Spleen (tissue), 11 donors: ENCODE measurements at regions not wholly inside any gene's neighbourhood (a gene's known extent, or its start where the extent isn't known, plus 50 kb on each side); places are given as distances from the start of the nearest gene placed in this dataset.
"Not testable (repeated sequence)": the region's sequence is repeated elsewhere in the genome, so short reads cannot be mapped to it uniquely, and the experiment has no call there.

Experiments used
- DNase-seq: peaks from one replicate; pipeline ENCODE4 v3.0.0-alpha.2; 2020
- H3K27ac ChIP-seq, 8 donors: fragments of 200-600 bp; sonication (generic) in 7 of 8; 1 replicate in 4 of 8; 2 replicates in 4 of 8; pipeline versions ENCODE4 v1.5.0 to v1.8.0; 2016 to 2021; ENCODE audit warnings: inconsistent platforms in 4 of 8, mild to moderate bottlenecking in 4 of 8, moderate library complexity in 1 of 8
- H3K27me3 ChIP-seq, 7 donors: fragments of 200-600 bp; sonication (generic) in 6 of 7; replicated peaks in 1 of 7; 1 replicate in 4 of 7; 2 replicates in 3 of 7; pipeline versions ENCODE4 v1.5.0 to v1.8.0; 2016 to 2021; ENCODE audit warnings: inconsistent platforms in 3 of 7, mild to moderate bottlenecking in 1 of 7
- H3K36me3 ChIP-seq, 6 donors: fragments of 200-600 bp; sonication (generic) in 5 of 6; 1 replicate in 4 of 6; 2 replicates in 2 of 6; pipeline versions ENCODE4 v1.5.0 to v1.8.0; 2016 to 2021; ENCODE audit warnings: inconsistent platforms in 2 of 6
- H3K4me1 ChIP-seq, 6 donors: fragments of 200-600 bp; sonication (generic) in 5 of 6; 1 replicate in 3 of 6; 2 replicates in 3 of 6; pipeline versions ENCODE4 v1.5.0 to v1.8.0; 2016 to 2021; ENCODE audit warnings: inconsistent platforms in 3 of 6
- H3K4me3 ChIP-seq, 8 donors: fragments of 200-600 bp; sonication (generic) in 7 of 8; 1 replicate in 4 of 8; 2 replicates in 4 of 8; pipeline versions ENCODE4 v1.5.0 to v1.8.0; 2016 to 2021; ENCODE audit warnings: inconsistent platforms in 4 of 8, mild to moderate bottlenecking in 4 of 8, moderate library complexity in 2 of 8
- H3K9me3 ChIP-seq, 8 donors: fragments of 200-600 bp; sonication (generic) in 7 of 8; 1 replicate in 4 of 8; 2 replicates in 4 of 8; pipeline versions ENCODE4 v1.5.0 to v1.8.0; 2016 to 2021; ENCODE audit warnings: inconsistent platforms in 4 of 8
- POLR2A ChIP-seq, 3 donors: fragments of 450-650 bp; IDR thresholded peaks; one replicate each; pipeline ENCODE4 v1.5.1; 2017; ENCODE audit warnings: antibody characterized with exemption in 3 of 3, mild to moderate bottlenecking in 1 of 3
- POLR2AphosphoS5 ChIP-seq, 3 donors: sonication (generic); formaldehyde crosslinking; IDR thresholded peaks; one replicate each; pipeline ENCODE4 v1.5.1; 2017; ENCODE audit warnings: antibody characterized with exemption in 3 of 3
- WGBS, 5 donors: extraction: QIAGEN DNeasy Blood & Tissue Kit in 3 of 5; methylation state at CpG; one replicate each; pipeline versions ENCODE4 v1.1.5 to v1.1.7; 2013 to 2018; 5-methylcytosine and 5-hydroxymethylcytosine counted together
- intact Hi-C: fragments of 100-400 bp; cut with DNase I; formaldehyde crosslinking; loops from one replicate; pipeline ENCODE4 v1.15.0; 2023; ENCODE audit warnings: low total_unique reads
- TF ChIP-seq, protein P1 (sequence below), 11 experiments: fragments of 200-600 bp in 7 of 11; fragments of 450-650 bp in 4 of 11; sonication (generic) in 4 of 11; IDR thresholded peaks in 8 of 11; conservative IDR thresholded peaks in 3 of 11; 1 replicate in 7 of 11; 2 replicates in 4 of 11; pipeline versions ENCODE4 v1.4.0 to v1.8.0; 2016 to 2021; ENCODE audit warnings: antibody characterized with exemption in 11 of 11, inconsistent platforms in 4 of 11, mild to moderate bottlenecking in 1 of 11
- donor health status: healthy with polysubstance abuse.
- donor health status: DM: no; HTN: no; CAD: no; lungs with moderate emphysema.
- donor health status: DM: no; HTN: no; CAD: no.
- donor health status: Bipolar disorder and iron deficiency.
- donor health status: healthy.
- donor health status: DM: no; HTN: no; CAD: no.
- donor health status: DM: yes; HTN: yes; CAD: no.

DNA sequence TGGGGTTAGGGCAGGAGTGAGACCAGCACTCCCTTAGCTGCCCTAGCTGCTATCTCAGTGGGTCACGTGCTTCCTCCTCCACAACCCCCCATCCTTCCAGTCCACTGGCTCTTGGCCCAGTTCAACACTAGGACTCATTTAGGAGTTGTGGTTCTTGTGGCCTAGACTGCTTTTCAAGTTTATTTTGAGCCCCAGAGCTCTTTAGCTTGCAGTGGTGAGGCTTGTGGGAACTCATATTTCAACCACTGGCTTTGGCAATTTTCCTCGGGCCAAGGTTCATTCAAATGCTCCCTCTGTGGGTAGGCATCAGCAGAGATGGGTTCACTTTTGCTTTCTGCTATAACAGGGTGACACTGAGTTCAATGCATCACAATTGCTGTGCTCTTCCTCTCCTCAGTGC is 436.2 kb upstream of the SLITRK5 start:
- H3K4me3 ChIP-seq, result no peak overlapping the region
- 23 to 49% (median 30%) methylated on average over 2 of the region's 2 CpGs for WGBS, 5 donors
- no peak overlapping the region for H3K27ac ChIP-seq
- intact Hi-C loops, result no loop called here
- no peaks in the 10 kb centered on the region for H3K4me1 ChIP-seq
- H3K36me3 ChIP-seq, result no peaks in the 10 kb centered on the region
- no peaks in the 10 kb centered on the region for H3K27me3 ChIP-seq
- peaks cover 0 to 21% (median 0%) of the 10 kb centered on the region in 8 donors for H3K9me3 ChIP-seq
- DNase-seq, result no peak
- no peak for TF ChIP-seq POLR2A (IDR thresholded peaks at IDR 0.05)
- TF ChIP-seq, protein P1, sequence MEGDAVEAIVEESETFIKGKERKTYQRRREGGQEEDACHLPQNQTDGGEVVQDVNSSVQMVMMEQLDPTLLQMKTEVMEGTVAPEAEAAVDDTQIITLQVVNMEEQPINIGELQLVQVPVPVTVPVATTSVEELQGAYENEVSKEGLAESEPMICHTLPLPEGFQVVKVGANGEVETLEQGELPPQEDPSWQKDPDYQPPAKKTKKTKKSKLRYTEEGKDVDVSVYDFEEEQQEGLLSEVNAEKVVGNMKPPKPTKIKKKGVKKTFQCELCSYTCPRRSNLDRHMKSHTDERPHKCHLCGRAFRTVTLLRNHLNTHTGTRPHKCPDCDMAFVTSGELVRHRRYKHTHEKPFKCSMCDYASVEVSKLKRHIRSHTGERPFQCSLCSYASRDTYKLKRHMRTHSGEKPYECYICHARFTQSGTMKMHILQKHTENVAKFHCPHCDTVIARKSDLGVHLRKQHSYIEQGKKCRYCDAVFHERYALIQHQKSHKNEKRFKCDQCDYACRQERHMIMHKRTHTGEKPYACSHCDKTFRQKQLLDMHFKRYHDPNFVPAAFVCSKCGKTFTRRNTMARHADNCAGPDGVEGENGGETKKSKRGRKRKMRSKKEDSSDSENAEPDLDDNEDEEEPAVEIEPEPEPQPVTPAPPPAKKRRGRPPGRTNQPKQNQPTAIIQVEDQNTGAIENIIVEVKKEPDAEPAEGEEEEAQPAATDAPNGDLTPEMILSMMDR (IDR thresholded peaks at IDR 0.05 in 8 of 11, conservative IDR thresholded peaks at IDR 0.05 in 3 of 11), result no peak
- TF ChIP-seq POLR2AphosphoS5 (IDR thresholded peaks at IDR 0.05), result no peak

DNA sequence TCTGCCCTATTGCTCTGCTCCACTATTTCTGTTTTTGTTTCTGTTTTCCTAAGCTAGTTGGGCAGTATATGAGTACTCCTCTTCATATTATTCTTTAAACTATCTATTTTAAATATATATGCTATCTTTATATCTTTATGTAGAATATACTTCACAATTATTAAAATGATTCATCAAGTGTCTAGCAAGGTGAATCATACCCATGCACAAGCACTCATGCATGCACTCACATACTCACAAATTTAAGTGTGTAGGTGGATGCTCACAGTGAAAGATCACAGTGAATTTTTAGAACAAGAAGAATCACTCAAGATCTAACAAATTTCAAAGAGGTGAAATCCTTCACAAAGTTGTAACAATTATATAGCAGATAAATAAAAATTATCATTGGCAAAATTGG is 435.6 kb upstream of the SLITRK5 start:
- no peak overlapping the region for H3K27ac ChIP-seq
- no peak for DNase-seq
- no peak overlapping the region for H3K4me3 ChIP-seq
- H3K27me3 ChIP-seq, result no peaks in the 10 kb centered on the region
- H3K36me3 ChIP-seq, result no peaks in the 10 kb centered on the region
- intact Hi-C loops, result no loop called here
- no peaks in the 10 kb centered on the region for H3K4me1 ChIP-seq
- no peak for TF ChIP-seq POLR2AphosphoS5 (IDR thresholded peaks at IDR 0.05)
- TF ChIP-seq POLR2A (IDR thresholded peaks at IDR 0.05), result no peak
- TF ChIP-seq, protein P1 (IDR thresholded peaks at IDR 0.05 in 8 of 11, conservative IDR thresholded peaks at IDR 0.05 in 3 of 11), result no peak
- peaks cover 0 to 21% (median 0%) of the 10 kb centered on the region in 8 donors for H3K9me3 ChIP-seq

DNA sequence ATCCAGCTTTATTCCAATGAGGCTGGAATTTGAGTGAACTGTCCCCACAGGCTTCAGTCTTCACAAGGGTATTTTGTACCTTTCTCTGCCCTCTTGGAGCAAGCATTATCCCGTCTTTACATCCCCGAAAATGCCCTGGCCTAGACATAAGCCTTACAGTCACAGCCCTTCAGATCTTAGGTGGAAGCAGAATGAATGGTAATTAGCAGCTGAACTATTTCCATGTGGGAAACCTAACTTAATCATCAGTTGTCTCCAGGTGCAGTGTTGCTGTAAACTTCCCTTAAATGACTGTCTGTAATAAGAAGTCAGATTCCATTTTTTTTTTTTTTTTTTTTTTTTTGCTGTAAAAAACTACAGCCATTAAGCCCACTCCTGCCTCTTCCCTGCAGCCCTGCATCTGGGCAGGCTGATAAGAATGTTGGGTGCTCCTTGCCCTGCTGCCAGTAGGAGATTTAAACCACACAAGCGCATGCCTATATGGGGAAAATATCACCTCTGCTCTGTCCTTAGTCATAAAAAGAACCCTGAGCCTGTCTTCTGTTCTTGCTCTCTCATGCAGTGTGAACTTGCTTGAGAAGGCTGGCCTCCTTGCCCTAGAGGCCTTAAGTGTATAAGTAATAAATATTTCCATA is 426.8 kb upstream of the SLITRK5 start:
- Histone ChIP-seq H3K27ac (no peak overlapping the region), H3K27me3 (no peaks in the 10 kb centered on the region), H3K4me3 (no peak overlapping the region), H3K4me1 (no peaks in the 10 kb centered on the region), H3K36me3 (no peaks in the 10 kb centered on the region), H3K9me3 (no peaks in the 10 kb centered on the region)
- no peak for DNase-seq
- TF ChIP-seq POLR2AphosphoS5 (IDR thresholded peaks at IDR 0.05) (no peak), POLR2A (IDR thresholded peaks at IDR 0.05) (no peak)
- TF ChIP-seq, protein P1 (IDR thresholded peaks at IDR 0.05 in 8 of 11, conservative IDR thresholded peaks at IDR 0.05 in 3 of 11), result no peak
- 74 to 84% (median 79%) methylated on average over 3 of the region's 3 CpGs for WGBS, 5 donors
- intact Hi-C loops, result no loop called here

DNA sequence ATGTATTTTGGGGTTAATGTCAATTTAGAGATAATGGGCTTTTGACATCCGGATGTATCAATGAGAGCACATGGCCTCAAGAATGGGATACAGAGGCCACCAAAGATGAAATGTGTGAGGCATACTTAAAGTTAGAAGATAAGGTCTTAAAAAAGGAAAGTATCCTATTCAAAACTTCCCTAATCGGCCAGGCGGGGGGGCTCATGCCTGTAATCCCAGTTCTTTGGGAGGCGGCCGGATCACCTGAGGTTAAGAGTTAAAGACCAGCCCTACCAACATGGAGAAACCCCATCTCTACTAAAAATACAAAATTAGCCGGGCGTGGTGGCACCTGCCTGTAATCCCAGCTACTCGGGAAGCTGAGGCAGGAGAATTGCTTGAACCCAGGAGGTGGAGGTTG is 421.3 kb upstream of the SLITRK5 start:
- H3K27ac ChIP-seq, intact Hi-C loops, H3K27me3 ChIP-seq, H3K4me1 ChIP-seq, H3K36me3 ChIP-seq, H3K9me3 ChIP-seq, H3K4me3 ChIP-seq, DNase-seq: not testable (repeated sequence)
- WGBS, 5 donors, result 87 to 91% (median 88%) methylated on average over 8 of the region's 8 CpGs

DNA sequence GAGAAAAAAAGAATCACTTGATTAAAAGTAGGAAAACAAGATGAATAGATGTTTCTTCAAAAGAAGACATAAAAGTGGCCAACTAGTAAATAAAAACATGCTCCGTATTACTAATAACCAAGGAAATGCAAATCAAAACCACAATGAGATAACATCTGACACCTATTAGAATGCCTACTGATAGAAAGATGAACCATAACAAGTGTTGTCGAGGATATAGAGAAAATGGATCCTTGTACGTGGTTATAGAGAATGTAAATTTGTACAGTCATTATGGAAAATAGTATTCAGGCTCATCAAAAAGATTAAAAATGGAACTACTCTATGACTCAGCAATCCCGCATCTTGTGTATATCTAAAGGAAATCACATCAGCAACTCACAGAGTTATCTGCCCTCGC is 415.8 kb upstream of the SLITRK5 start:
- TF ChIP-seq, protein P1 (IDR thresholded peaks at IDR 0.05 in 8 of 11, conservative IDR thresholded peaks at IDR 0.05 in 3 of 11), result no peak
- no peak for TF ChIP-seq POLR2A (IDR thresholded peaks at IDR 0.05)
- TF ChIP-seq POLR2AphosphoS5 (IDR thresholded peaks at IDR 0.05), result no peak
- H3K36me3 ChIP-seq, result no peaks in the 10 kb centered on the region

More for the DNA sequence above, 415.8 kb upstream of the SLITRK5 start:
- Histone ChIP-seq H3K4me3 (no peak overlapping the region), H3K4me1 (no peaks in the 10 kb centered on the region), H3K27me3 (no peaks in the 10 kb centered on the region), H3K27ac (no peak overlapping the region), H3K9me3 (peaks cover 0 to 15% (median 0%) of the 10 kb centered on the region in 8 donors)
- intact Hi-C loops, result no loop called here
- 85 to 88% (median 86%) methylated on average over 5 of the region's 5 CpGs for WGBS, 5 donors
- DNase-seq, result no peak
